ENCODE measurements at regions not wholly inside any gene's neighbourhood (a gene's known extent, or its start where the extent isn't known, plus 50 kb on each side); places are given as distances from the start of the nearest gene placed in this dataset.
"Not testable (repeated sequence)": the region's sequence is repeated elsewhere in the genome, so short reads cannot be mapped to it uniquely, and the experiment has no call there.

GRCh38 chr1:81729818-81730217 is 70.9 kb upstream of the ADGRL2 start:
- DNase-seq (ENCODE audit: low spot score) = no peak
- TF ChIP-seq, protein P1, sequence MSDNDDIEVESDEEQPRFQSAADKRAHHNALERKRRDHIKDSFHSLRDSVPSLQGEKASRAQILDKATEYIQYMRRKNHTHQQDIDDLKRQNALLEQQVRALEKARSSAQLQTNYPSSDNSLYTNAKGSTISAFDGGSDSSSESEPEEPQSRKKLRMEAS (IDR thresholded peaks at IDR 0.05) = no peak
- TF ChIP-seq GABPA (IDR thresholded peaks at IDR 0.05 in 1 of 2, conservative IDR thresholded peaks at IDR 0.05 in 1 of 2) (no peak), HNF4A (conservative IDR thresholded peaks at IDR 0.05) (no peak), CTCF (IDR thresholded peaks at IDR 0.05; ENCODE audit: low read depth, low read length, missing input control) (no peak), NR2F2 (IDR thresholded peaks at IDR 0.05) (no peak), JUND (IDR thresholded peaks at IDR 0.05) (no peak), FOXA2 (IDR thresholded peaks at IDR 0.05) (no peak)
- WGBS = 93% methylated on average over 2 of the region's 2 CpGs
- Histone ChIP-seq H3K9ac (ENCODE audit: low read depth in 1 of 2, low read length in 2 of 2) (no peak overlapping the region), H3K27ac (ENCODE audit: low read depth in 1 of 2, low read length in 2 of 2) (no peak overlapping the region), H3K9me3 (ENCODE audit: control insufficient read depth in 4 of 4, low read length in 3 of 4) (no peaks in the 10 kb centered on the region), H3K4me1 (ENCODE audit: control insufficient read depth in 4 of 4, insufficient read depth in 4 of 4, low read length in 3 of 4) (no peaks in the 10 kb centered on the region), H3K27me3 (ENCODE audit: control insufficient read depth in 4 of 4, insufficient read depth in 4 of 4, low read length in 3 of 4) (no peaks in the 10 kb centered on the region), H3K36me3 (ENCODE audit: control insufficient read depth in 4 of 4, insufficient read depth in 3 of 4, low read depth in 1 of 4, low read length in 3 of 4) (no peaks in the 10 kb centered on the region), H3K4me3 (ENCODE audit: low read depth in 1 of 3, low read length in 3 of 3) (no peak overlapping the region)

DNA sequence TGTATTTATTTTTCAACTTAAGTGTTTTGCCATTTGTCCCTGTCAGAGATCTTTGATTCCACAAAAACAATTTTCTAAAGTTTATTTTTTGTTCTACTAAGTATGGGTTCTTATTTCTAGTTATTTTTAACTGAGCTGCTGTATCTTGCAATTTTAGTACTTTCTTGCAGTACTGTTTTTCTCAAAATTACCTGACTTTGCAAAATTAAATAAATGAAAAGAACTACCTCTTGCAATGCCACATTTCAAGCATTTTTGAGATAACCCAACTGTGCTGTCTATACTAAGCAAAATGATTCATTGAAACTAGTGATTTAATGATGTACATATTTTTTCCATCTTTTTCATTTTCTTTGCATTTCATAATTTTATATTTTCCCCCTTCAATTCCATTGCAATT is 71.5 kb upstream of the ADGRL2 start:
- H3K36me3 ChIP-seq (ENCODE audit: control insufficient read depth in 4 of 4, insufficient read depth in 3 of 4, low read depth in 1 of 4, low read length in 3 of 4) = no peaks in the 10 kb centered on the region
- no peak overlapping the region for H3K4me3 ChIP-seq (ENCODE audit: low read depth in 1 of 3, low read length in 3 of 3)
- TF ChIP-seq FOXA1 (IDR thresholded peaks at IDR 0.05) (no peak), EGR1 (IDR thresholded peaks at IDR 0.05; ENCODE audit: low read depth in 2 of 2) (no peak), HNF4G (IDR thresholded peaks at IDR 0.05) (no peak)
- H3K27ac ChIP-seq (ENCODE audit: low read depth in 1 of 2, low read length in 2 of 2) = no peak overlapping the region
- no peak for DNase-seq (ENCODE audit: low spot score)
- H3K27me3 ChIP-seq (ENCODE audit: control insufficient read depth in 4 of 4, insufficient read depth in 4 of 4, low read length in 3 of 4) = no peaks in the 10 kb centered on the region
- H3K9ac ChIP-seq (ENCODE audit: low read depth in 1 of 2, low read length in 2 of 2) = no peak overlapping the region
- no peaks in the 10 kb centered on the region for H3K9me3 ChIP-seq (ENCODE audit: control insufficient read depth in 4 of 4, low read length in 3 of 4)
- H3K4me1 ChIP-seq (ENCODE audit: control insufficient read depth in 4 of 4, insufficient read depth in 4 of 4, low read length in 3 of 4) = no peaks in the 10 kb centered on the region

DNA sequence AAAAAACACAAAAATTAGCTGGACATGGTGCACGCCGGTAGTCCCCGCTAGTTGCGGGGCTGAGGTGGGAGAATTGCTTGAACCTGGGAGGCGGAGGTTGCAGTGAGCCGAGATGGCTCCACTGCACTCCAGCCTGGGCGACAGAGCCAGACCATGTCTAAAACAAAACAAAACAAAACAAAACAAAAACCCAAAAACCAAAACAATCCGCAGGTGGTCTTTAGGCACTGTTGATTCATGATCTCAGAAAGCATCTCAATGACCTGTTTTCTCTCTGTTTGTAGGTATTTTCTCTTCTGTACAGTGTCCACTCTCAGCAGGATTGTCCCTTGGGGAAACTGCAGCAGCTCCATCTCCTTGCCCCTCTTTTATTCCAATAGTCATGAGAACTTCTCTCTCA is 74.9 kb upstream of the ADGRL2 start:
- no peak for TF ChIP-seq CTCF (IDR thresholded peaks at IDR 0.05; ENCODE audit: low read depth, low read length, missing input control)
- no peak for TF ChIP-seq REST (IDR thresholded peaks at IDR 0.05)
- TF ChIP-seq HNF4G (IDR thresholded peaks at IDR 0.05) = no peak
- no peak for TF ChIP-seq HNF4A (conservative IDR thresholded peaks at IDR 0.05)
- no peak for TF ChIP-seq ZBTB33 (IDR thresholded peaks at IDR 0.05)
- 96% methylated on average over 8 of the region's 8 CpGs for WGBS
- no peak for DNase-seq (ENCODE audit: low spot score)
- Histone ChIP-seq H3K9me3 (ENCODE audit: control insufficient read depth in 4 of 4, low read length in 3 of 4) (no peaks in the 10 kb centered on the region), H3K36me3 (ENCODE audit: control insufficient read depth in 4 of 4, insufficient read depth in 3 of 4, low read depth in 1 of 4, low read length in 3 of 4) (no peaks in the 10 kb centered on the region), H3K27ac (ENCODE audit: low read depth in 1 of 2, low read length in 2 of 2) (no peak overlapping the region), H3K9ac (ENCODE audit: low read depth in 1 of 2, low read length in 2 of 2) (no peak overlapping the region), H3K4me3 (ENCODE audit: low read depth in 1 of 3, low read length in 3 of 3) (no peak overlapping the region), H3K4me1 (ENCODE audit: control insufficient read depth in 4 of 4, insufficient read depth in 4 of 4, low read length in 3 of 4) (no peaks in the 10 kb centered on the region), H3K27me3 (ENCODE audit: control insufficient read depth in 4 of 4, insufficient read depth in 4 of 4, low read length in 3 of 4) (no peaks in the 10 kb centered on the region)

DNA sequence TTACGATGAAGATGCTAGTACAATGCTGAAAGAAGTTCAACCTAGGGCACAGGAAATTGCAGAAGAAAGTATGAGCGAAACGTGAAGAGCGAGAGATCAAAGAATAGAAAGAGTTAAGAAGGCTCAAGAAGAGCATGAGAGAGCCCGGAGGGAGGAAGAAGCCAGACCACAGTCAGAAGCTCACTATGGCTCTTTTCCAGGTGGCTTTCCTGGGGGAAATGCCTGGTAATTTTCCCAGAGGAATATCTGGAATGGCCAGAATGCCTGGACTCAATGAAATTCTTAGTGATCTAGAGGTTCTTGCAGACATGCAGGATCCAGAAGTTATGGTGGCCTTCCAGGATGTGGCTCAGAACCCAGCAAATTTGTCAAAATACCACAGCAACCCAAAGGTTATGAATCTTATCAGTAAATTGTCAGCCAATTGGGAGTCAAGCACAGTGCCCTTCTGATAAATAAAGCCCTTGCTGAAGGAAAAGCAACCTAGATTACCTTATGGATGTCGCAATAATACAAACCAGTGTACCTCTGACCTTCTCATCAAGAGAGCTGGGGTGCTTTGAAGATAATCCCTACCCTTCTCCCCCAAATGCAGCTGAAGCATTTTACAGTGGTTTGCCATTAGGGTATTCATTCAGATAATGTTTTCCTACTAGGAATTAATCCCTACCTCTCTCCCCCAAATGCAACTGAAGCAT is 78.0 kb upstream of the ADGRL2 start:
- not testable (repeated sequence) for H3K36me3 ChIP-seq (ENCODE audit: control insufficient read depth in 4 of 4, insufficient read depth in 3 of 4, low read depth in 1 of 4, low read length in 3 of 4); H3K9ac ChIP-seq (ENCODE audit: low read depth in 1 of 2, low read length in 2 of 2); H3K4me1 ChIP-seq (ENCODE audit: control insufficient read depth in 4 of 4, insufficient read depth in 4 of 4, low read length in 3 of 4); H3K27ac ChIP-seq (ENCODE audit: low read depth in 1 of 2, low read length in 2 of 2); H3K9me3 ChIP-seq (ENCODE audit: control insufficient read depth in 4 of 4, low read length in 3 of 4); H3K4me3 ChIP-seq (ENCODE audit: low read depth in 1 of 3, low read length in 3 of 3); H3K27me3 ChIP-seq (ENCODE audit: control insufficient read depth in 4 of 4, insufficient read depth in 4 of 4, low read length in 3 of 4); DNase-seq (ENCODE audit: low spot score)
- 91% methylated on average over 6 of the region's 6 CpGs for WGBS

Measured in liver (tissue), 8 donors.